NCI-H146 treated with DMSO at 0.1 percent for 48 hours (cell line): ENCODE measurements at regions not wholly inside any gene's neighbourhood (a gene's known extent, or its start where the extent isn't known, plus 50 kb on each side); places are given as distances from the start of the nearest gene placed in this dataset.
"Not testable (repeated sequence)": the region's sequence is repeated elsewhere in the genome, so short reads cannot be mapped to it uniquely, and the experiment has no call there.

ENCODE experiments used
- DNase-seq: peaks from one replicate; lab custom pipeline; 2025; ENCODE audit not compliant: unreplicated experiment; lab: John Stamatoyannopoulos, UW

DNA sequence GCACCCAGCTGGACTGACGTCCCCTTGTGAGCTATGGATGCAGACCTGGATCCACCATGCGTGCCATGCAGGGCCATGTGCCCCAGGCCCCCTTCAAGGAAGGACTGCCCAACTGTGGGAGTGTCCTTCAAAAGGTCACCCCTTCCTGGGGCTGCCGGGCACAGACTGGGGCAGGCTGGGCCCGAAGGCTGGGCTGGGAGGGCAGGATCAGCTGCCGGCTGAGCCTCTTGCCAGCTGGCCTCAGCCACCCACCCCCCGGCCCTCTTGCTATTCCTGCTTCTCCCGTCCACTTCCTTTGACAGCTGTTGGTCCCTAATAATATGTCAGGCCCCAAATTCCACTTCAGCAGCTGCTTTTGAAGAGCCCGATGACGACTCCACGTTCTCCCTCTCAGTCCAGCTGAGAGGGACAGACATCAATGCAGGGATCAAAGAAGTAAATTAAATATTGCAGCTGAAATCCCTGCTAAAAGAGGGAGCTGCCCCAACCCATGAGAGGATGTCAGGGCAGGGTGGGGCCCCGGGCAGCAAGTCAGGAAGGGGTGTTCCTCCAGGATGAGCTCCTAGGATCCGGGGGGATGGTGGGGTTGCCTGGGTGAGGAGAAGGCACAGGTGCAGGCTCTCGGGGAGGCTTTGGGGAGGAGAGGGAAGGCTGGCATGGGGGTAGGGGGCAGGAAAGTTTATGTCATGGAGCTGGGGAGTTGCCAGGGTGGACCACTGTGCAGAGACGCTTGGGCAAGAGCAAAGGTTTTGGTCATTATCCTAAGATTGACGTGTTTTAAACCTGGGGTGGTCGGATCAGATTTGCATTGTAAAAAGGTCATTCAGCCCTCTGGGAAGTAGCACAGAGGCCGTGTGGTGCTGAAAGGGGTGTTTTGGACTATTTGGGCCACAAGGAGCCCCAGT, 185.0 kb downstream of the ANKRD60 start:
- DNase-seq = no peak

DNA sequence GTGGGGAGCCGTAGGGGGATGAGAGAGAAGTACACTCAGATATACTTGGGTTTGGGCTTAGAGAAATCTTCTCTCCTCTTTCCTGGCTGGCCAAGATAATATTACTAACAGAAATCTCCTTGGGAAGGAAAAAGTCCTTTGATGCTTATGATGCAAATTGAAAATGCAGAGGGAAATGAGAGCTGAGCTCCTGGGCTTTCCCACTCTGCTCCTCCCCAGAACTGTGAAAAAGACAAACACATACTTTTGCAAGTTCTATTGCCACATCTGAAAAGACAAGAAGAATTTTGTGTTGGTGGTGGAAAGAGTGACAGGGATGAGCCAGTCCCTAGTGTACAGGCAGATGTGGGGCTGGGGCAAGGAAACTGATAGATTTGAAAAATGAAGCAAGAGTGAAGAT, 185.9 kb downstream of the ANKRD60 start:
- DNase-seq = no peak

DNA sequence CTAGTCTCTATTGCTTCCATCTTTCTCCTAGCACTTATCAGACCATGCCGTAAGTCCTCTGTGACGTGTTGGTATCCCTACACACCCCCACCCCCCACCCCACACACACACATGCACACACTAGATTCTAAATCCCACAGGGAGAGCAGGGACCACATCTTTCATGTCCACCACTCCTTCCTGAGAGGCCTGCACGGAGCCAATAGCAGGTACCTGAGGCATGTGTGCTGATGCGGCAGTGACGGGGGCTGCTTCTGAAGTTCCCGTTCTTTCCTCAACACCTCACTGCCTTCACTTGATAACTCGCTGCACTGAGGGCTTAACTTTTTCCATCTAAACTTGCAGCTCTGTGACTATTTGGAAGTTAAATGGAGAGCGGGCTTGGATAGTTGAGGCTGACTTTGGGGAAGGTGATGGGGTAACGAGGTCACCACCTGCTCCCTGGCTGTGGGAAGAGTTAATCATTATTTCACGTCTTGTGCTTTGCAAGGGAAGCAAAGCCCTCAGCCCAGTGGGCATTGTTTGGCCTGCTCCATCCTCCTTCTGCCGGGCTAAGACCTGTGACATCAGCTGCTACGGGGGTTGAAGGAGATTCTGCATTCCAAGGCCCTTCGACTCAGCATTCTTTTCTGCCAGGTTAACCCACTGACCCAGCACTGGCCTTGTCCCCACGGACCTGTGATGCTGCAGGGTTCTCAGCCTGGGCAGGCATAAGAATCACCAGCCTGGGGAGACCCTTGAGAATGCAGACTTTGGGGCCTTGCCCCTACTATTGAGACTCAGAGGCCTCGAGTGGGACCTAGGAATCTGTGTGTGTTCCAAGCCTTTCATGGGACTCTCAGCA, 187.8 kb downstream of the ANKRD60 start:
- no peak for DNase-seq

DNA sequence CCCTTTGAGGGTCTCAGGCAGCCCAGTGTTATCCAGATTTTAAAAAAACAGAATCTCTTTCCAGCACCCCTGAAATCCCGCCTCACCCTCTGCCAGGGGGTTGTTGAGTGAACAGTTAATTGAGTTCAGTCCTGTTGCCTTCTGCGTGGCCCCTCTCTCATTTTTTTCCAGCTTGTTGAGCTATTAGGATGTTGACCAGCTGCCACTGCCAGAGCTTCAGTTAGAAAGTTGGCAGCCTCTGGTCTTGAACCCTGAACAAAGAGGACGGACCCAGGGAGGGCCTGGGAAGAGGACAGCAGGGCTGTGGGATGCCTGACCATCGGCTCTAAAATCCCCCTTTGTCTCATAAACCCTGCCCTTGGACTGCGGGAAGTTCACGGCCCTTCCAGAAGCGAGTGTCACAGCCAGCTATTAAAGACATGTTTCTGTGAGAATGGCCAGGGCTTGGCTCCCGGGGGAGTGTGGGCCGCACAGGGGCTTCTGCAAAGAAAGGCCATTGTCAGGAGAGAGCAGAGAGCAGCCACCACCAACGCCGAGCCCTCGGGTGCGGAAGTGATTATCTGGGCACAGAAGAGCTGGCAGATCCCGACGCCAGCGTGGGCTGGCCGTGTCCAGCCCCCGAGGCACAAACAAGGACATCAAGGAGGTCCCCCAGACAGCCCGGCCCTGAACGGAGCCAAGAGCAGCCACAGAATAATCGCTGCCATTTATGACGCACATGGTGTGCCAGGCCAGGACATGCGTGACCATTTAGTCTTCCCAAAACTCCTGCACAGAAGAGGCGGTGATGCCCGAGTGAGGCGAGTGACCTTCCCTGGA, 189.0 kb downstream of the ANKRD60 start:
- no peak for DNase-seq

DNA sequence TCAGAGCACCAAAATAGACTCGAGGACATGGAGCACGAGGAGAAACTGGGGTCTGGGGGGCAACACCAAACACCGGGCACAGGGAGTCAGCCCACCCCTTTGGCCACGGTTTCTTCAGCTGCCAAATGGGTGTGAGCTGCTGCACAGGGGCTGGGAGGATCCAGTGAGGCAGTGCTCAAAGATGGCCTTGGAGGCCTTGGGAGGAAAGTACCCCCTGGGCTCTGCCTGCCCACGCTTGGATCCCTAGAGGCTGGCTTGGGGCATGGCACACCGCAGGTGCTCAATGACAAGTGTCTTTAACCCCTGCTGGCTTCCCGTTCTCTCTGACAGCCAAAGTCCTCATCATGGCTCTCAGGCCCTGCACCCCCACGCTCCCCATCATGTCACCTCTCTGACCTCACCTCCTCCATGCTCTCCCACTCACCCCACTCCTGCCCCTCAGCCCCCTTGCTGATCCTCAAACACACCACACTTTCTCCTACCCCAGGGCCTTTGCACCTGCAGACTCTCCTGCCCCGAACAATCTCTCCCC, 190.3 kb downstream of the ANKRD60 start:
- DNase-seq = no peak

DNA sequence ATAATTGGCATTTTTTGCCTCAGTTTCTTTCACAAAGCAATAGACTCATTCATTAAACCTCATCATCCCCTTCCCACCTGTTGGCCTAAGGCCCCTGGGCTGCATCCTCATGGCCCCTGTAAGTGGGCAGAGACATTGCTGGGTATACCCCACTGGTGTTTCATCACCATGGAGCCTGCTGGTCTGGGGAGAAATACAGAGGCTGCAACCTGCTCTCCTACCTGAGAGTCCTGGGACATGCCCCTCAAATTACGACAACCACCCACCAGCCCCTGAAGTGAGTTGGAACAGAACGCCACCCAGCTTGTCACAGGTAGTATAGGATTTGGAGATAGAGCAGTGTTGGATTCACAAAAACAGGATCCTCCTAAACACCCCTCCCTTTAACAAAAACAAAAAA, 190.8 kb downstream of the ANKRD60 start:
- DNase-seq = no peak

DNA sequence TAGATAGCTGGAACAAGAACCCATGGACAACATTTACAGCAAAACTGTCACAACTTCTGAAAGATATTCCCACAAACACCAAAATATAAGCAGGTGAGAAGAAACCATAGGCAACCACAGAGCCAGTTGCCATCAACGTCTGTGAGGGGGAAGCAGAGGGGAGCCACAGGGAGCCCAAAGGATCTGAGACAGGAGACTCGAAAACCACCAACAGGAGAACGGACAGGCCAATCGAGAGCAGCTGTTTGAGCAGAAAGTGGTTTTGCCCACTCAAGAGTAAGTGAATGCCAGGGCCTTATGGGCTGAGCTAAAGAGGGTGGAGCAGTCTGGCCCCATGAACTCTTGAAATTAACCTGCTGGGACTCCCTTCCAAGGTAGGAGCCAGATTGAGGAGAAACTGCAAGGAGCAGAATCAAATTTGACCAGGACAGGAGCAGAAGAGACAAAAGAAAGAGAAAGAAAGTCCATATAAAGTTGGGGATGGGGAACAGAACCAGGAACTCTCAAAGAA, 195.4 kb downstream of the ANKRD60 start:
- no peak for DNase-seq

DNA sequence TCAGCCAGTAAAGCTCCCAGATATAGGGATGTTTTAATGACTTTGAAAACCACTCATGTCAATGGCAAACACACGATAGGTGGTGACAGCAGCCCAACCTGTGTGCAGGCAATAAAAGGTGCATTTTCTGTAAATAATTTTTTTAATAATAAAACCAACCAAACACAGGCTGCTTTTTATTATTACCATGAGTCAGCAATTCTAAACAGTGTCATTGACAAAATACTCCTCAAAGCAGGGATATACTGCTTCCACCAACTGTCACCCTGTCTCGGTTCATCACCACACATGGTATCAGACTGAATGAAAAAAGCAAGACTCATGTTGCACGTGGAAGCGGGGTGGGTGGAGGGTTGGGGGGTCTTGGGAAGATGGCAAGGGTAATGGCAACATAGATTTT, 195.9 kb downstream of the ANKRD60 start:
- no peak for DNase-seq

DNA sequence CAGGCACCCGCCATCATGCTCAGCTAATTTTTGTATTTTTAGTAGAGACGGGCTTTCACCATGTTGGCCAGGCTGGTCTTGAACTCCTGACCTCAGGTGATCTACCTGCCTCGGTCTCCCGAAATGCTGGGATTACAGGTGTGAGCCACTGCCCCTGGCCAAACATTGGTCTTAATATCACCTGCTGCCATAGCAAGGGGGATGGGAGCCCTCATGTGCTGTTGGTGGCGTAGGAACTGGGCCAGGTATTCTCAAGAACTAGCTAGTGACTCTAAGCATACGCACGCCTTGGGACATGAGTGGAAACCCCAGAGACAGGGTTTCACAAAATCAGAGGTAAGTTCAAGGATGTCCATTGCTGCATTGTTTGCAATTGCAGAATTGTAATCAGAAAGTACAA, 197.1 kb downstream of the ANKRD60 start:
- DNase-seq = not testable (repeated sequence)

DNA sequence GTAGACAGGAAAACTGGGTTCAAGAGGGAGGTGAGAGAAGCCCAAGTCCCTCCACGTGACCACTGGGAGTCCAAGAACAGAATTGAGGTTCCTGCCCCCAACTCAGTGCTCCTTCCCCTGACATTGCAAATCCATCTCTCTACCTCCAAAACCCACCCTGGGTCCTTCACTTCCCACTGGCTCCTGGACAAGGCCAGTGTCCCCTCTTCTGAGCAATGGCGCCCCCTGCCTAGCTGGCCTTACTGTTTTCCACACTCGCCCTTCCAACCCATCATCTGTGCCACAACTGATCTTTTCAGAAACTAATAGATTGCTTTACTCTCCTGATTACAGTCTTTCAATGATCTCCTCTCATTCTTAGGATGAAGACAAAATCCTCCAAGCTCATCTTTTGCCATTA, 200.3 kb downstream of the ANKRD60 start:
- no peak for DNase-seq

DNA sequence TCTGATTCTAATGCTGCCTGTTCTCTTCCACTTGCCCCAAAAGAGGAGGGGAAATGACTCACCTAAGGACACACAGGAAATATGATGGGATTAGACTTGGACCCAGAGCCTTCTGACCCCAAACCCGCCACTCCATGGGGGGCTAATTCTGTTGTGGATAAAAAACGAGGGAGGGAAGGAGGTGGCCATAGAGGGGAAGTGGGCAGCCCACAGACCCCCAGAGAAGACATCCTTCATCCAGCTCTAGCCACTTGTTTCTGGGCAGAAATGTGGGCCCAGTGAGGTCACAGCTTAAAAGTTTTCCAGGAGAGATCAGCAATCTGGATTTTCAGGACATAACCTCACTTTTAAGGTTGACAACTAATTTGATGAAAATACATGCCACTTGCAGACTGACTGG, 202.1 kb downstream of the ANKRD60 start:
- no peak for DNase-seq

DNA sequence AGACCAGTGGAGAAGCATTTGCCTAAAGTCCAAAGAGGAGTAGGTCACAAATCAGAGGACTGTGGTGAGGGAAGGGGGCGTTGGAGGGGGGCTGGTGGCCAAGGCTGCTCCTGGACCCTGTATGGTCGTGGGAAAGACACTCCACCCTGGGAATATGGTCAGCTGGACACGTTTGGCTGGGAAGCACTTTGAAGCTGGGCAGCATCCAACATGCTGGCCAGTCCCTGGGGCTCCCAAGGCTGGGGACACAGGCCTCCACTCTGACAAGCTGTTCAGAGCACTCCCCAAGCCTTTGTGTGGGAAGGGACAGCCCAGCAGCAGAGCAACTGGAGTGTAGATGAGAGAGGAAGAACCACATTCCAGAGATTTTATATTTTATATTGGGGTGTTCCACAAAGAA, 203.2 kb downstream of the ANKRD60 start:
- no peak for DNase-seq

DNA sequence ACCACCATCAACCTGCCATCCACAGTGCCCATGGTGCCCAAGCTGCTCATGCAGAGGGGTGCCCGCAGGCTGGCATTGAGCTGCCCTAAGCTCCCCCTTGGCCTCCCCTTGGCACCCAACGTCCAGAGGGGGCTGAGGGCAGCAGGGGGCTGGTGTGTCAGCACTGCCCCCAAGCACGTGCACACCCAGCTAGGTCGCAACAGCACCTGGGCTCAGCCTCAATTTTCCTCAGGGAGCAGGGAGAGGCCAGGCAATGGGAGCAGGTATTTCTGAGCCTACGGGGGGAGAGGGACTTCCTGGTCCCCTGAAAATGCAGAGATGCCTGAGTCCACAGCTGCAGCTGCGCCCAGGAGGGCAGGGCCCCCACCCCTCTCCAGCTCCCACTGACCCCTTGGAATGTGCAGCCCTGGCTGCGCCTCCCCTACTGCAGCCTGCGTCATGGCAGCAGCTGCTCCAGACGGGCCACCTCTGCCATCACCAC, 204.2 kb downstream of the ANKRD60 start:
- DNase-seq = no peak

DNA sequence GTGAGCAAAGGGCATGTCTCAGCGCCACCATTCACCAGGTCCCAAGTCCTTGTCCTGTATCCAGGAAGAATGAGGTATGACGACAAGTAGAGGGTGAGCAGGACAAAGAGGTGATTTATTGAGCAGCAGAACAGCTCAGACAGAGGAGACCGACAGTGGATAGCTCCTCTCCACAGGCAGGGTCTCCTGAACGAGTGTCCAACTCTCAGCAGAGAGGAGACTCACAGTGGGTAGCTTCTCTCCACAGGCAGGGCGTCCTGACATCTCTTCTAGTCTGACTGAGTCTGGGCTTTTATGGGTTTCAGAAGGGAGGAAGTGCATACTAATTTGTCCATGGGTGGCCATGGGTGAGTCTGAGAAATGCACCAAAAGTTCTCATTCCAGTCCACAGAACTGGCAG, 204.7 kb downstream of the ANKRD60 start:
- DNase-seq = no peak

DNA sequence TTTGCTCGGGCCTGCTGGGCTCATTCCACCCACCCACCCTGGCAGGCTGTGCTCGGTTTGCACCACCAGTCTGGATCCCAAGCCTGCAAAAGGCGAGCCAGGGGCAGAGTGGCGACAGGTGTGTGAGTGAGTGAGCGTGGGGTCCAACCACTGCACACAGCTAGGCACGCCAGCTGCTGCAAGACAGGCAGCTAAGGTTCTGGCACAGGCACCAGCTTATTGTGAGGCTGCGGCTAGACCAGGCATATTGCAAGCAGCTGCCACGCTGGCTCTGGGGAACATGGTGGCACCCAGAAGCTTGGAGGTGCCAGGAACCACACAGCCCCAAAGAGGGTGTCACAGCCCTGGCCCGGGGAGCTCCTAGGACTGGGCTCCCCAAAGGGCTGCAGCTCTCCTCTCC, 205.1 kb downstream of the ANKRD60 start:
- DNase-seq = no peak

DNA sequence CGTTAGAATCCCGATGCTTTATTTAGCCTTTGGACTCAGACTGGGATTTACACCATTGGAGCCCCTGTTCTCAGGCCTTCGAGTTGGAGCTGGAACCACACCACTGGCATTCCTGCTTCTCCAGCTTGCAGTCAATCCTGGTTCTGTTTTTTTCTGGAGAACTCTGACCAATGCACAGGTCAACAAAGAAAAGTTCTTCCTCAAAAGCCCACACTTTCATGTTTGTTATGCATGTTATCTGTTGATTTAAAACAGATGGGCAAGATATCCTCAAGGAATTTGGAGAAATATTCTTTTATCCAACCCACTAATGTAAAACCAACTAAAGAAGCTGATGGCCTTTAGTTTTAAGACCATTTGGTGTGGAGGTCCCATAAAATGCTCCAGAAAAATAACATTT, 205.7 kb downstream of the ANKRD60 start:
- no peak for DNase-seq

DNA sequence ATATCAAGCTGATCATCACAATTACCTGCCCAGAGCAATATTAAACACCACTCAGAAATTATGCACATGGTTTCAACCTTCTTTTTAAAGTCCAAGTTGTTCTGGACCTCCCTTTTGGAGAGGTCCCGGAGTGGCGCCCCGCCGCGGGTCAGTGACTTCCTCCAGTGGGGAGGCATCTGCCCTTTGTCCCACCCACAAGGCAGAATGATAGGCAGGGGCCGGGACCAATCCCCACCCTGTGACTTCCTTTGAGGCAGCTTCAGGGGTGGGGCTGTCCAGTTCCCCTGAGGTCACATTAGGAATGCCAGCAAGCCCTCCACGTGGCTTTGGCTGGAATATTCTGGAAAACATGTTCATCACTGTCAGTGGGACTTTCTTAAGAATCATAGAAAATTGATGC, 207.0 kb downstream of the ANKRD60 start:
- DNase-seq = no peak

DNA sequence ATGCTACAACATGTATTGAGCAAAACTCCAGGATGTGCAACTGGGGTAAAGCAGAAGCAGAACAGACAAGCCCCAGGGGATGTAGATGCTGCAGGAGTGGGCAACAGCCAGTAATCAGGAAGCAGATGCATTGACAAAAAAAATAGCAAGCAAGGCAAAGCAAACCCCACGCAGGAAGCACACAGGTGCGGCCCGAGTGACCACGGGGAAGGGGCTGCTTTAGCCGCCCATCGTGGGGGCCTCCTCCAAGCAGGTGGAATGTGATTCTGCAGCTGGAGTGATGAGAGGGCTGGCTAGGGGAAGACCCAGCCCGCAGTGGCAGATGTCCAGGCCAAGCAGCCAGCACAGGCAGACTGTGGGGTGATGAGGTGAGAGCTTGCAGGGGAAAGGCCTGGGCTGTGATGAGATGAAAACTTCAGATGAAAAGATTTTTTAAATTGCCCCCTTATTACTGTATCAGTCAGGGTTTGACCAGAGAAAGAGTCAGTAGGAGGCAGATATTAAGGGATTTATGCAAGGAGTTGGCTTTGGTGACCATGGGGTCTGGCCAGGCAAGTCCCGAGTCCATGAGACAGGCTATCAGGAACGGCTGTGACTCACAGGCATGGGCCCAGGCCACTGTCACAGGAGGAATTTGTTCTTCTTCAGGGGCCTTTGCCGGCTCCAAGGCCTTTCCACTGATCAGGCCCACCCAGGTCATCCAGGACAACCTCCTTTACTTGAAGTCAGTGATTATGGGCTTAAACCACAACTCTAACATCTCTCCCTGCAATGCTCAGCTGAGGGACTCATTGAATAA, 207.6 kb downstream of the ANKRD60 start:
- no peak for DNase-seq

DNA sequence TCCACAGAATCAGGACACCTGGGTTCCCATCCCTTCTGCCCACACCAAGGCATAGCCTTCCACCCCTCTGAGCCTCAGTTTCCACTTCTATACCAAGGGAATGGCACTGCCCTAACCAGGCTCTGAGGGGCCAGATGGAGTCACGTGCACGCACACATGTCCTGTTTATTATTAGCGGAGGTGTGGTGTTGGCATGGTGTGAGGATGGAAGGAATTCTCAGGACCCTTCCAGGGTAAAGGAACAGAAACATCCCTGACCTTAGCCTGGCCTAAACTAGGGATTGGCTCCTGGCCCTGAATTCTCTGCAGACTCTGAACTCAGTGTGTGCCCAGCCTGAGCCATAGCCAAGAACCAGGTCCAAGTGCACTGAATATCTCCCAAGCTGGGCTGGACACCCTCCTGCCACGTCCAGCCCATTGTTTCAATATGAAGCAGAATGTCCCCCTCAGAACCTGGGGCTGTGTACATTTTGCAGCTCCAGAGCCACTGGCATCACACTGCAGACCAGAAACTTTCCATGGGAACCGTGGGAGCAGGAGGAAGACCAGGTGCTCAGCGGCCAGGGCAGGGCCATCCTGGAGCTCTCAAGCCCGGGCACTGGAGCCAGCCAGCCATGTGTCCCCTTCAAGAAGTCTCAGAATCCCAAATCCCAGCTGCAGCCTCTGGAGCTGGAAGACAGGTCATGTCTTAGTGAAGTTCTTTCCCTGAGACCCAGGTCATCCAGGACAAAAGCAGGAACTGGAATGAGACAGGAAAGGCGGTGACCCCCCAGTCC, 208.4 kb downstream of the ANKRD60 start:
- no peak for DNase-seq
